HG02759 (cell line): ENCODE measurements at regions not wholly inside any gene's neighbourhood (a gene's known extent, or its start where the extent isn't known, plus 50 kb on each side); places are given as distances from the start of the nearest gene placed in this dataset.

ENCODE experiments used
- ATAC-seq: cut with Tn5 transposase; IDR thresholded peaks from one replicate; pipeline ENCODE4 v1.9.1; 2021; ENCODE audit warnings: mild to moderate bottlenecking, moderate library complexity; ENCODE audit not compliant: unreplicated experiment

DNA sequence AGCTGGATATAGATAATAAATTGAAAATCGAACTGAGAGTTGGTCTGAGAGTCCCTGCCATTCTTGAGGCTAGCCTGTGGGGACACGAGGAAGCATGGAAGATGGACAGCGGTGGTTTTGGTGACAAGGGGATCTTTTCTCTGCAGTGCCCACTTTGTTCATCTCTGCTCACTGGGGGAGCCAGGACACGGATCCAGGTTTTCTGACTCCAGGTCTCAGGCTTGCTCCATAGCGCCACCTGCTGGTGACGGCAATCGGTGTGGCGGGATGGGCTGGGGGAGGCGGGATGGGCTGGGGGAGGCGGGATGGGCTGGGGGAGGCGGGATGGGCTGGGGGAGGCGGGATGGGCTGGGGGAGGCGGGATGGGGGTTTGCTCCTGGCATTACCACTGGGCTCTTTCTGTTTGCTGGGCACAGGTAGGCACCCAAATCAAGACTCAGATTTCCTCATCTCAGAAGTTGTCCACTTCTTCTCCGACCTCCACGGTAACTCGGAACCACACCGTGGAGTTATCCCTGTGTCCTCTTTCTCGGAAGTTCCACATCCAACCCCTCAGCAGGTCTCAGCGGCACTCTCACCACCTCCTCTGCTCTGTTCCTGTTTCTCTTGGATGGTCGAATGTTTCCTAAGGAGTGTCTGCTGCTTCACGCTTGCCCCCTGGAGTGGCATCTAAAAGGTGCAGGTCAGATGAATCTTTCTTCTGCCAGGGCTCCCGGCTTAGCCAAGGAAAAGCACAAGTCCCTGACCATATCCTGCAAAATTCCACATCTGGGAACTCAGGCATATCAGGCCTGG, 142.4 kb downstream of the CYLD start:
- ATAC-seq: no peak

GRCh38 chr16:50881956-50882355, 140.1 kb downstream of the CYLD start:
- no peak for ATAC-seq

- no peak for ATAC-seq
Measured at GRCh38 chr16:50881331-50881830, 139.5 kb downstream of the CYLD start.

DNA sequence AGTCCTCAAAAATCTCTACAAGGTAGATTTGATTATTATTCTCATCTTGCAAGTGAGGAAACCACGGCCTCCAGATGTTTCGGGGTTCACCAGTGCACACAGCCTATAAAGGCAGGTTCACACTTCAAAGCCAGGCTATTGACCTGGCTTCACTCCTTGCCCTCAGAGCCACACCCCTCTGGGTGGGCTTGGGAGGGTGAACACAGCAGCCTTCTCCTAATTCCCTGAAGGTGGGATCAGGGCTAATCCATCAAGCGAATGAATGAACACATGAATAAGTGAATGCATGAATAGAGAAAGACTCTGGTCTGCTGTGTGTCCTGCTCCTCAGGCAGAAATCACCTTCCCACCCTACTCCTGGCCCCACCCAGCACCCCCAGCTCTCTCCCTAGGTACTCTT, 139.0 kb downstream of the CYLD start:
- no peak for ATAC-seq

- ATAC-seq: no peak
Measured at GRCh38 chr16:50879873-50880695, 138.2 kb downstream of the CYLD start.

GRCh38 chr16:50878966-50879615, 137.2 kb downstream of the CYLD start:
- no peak for ATAC-seq

DNA sequence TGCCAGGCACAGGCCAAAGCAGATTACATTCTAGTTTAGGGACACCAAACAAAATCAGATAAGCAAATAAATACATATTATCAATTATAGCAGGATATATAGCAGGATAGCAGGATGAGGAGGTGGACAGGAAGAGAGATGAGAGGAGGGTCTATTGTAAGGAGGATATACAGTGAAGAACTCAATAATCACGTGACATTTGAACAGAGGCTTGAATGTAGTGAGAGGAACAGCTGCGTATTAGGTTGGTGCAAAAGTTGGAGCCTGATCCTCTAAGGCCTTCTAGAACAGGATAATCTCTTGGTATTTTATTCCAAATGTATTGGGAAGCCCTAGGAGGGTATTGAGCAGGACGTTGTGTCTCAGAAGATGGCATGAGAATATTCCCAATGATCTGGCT, 136.7 kb downstream of the CYLD start:
- no peak for ATAC-seq

GRCh38 chr16:50876263-50876662, 134.4 kb downstream of the CYLD start:
- ATAC-seq: no peak

- ATAC-seq: no peak
Measured at GRCh38 chr16:50868577-50868976, 126.7 kb downstream of the CYLD start.

- no peak for ATAC-seq
Measured at GRCh38 chr16:50866806-50867205, 124.9 kb downstream of the CYLD start.

- ATAC-seq: no peak
Measured at GRCh38 chr16:50864386-50864785, 122.5 kb downstream of the CYLD start.

GRCh38 chr16:50863644-50864144, 121.8 kb downstream of the CYLD start:
- no peak for ATAC-seq

- no peak for ATAC-seq
Measured at GRCh38 chr16:50862818-50863643, 121.1 kb downstream of the CYLD start.

DNA sequence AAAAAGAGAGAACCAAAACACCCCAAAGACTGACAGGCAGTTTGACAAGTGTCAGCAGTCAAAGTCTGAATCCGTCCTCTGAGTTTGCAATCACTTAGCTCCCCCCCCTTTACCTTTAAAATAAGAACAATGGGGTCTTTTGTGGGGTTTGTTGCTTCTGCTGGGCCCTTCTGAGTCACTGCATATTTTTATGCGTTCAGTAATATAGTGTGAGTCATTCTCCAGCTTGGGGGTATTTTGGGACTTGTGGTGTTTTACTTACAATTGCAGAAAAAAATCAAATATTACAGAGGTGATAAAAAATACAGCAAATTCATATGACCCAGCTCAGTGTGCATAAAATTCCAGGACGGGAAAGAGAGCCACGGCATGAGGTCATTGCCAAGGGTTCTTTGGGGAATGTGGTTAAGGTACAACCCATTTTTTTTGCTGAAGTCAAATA, 120.1 kb downstream of the CYLD start:
- ATAC-seq: peak; percentile 59

DNA sequence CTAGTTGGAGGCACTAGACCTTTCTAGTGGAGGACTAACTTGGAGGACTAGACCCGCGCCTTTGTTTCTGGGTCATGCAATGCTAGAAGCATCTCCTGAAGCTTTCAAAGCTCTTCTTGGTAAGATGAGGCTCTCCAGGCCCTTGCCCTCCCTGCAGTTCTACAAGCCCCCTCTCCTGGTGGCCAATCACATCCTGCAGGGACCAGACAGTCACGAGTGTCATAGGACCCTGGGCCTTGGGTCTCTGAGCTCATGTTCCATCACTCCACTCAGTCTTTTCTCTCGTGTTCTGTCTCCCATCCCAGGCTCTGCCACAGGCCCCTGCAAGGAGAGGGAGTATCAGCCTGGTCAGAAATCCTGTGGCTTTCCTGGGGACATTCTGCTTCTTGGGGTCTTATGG, 119.6 kb downstream of the CYLD start:
- no peak for ATAC-seq

DNA sequence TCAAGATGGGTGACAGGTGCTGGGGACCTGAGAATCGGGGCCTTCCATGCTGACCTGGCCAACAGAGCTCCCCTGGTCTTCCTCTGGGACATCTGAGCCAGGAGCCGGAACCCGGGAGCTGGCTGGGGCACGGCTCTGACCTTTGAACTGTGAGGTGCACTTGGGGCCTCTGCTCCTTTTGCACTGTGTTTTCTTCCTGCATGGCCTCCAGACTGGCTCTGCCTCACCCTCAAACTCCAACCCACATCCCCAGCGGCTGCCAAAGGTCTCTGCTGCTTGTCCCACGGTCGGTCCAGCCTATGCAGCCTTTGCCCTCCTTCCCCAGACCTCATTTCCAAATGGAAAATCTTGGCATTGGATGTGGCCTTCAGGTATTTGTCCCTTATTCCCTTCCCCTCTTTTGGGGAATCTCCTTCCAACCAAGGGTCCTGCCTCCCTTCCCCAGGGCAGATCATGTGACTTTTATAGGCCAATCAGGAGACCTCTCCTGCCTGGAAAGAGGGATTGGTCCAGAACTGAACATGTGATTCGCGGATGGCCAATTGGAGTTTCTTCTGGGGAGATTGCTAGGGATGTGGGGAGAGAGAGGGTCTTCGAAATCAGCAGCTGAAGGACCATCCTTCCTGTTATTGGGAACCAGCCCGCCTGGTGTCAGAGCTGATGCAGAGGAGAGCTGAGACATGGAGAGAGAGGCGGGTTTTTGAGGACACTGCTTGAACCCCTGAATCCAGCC, 117.9 kb downstream of the CYLD start:
- no peak for ATAC-seq

DNA sequence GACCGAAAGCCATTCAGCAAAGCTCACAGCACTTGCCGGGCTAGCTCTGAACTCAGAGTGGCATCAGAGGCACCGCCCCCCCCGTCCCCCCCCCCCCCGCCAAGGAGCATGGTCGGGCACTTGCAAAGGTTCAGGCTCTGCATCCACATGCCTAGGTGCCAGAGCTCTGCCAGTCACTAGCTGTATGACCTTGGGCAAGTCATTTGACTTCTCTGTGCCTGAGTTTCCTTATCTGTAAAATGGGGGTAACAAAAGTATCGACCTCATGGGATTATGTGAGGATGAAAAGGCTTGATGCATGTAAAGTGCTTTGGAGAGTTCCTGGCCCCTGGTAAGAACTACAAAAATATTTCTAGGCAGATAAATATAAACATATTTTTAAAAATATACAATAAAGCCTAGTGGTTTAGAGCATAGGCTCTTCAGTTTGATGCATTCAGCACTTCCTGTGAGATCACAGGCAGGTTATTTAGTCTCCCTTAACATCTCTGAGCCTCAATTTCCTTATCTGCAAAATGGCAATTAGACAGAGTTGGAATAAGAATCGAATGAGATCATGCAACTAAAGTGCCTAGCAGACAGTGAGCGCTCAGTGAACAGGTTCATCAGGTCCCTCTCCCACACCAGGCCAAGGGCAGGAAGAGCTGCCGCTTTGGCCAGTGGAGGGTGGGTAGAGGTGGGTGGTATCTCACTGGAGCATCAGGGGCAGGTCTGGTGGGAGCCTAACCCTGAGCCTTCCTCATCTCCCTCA, 117.2 kb downstream of the CYLD start:
- ATAC-seq: no peak

DNA sequence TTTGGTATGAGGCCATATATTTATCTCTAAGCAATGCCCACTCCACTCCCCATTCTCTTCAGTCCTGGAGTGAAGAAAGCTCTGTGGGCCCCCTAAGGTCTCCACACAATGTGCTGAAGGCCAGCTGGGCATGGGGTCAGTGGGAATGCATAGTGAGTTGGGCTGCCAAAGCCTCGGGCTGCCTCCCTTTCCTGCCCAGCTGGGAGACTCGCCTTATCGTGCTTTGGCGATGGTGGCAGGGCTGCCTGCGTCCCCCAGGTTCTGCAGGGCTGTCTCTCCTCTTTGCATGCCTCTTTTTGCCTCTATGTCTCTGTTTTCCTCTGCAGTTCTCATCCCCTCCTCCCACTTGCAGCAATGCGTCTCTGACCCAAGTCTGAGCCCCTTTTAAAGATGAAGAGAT, 116.5 kb downstream of the CYLD start:
- no peak for ATAC-seq

GRCh38 chr16:50857881-50858280, 116.0 kb downstream of the CYLD start:
- ATAC-seq: no peak
